Gastrocnemius medialis (tissue), 4 donors: ENCODE measurements at regions not wholly inside any gene's neighbourhood (a gene's known extent, or its start where the extent isn't known, plus 50 kb on each side); places are given as distances from the start of the nearest gene placed in this dataset.

ENCODE experiments used
- ATAC-seq, 2 donors: fragments of 150-250 bp; one replicate each; pipeline ENCODE4 v1.9.1; 2016
- DNase-seq, 2 donors: peaks; one replicate each; pipeline ENCODE4 v3.0.0-alpha.2; 2019
- H3K27ac ChIP-seq, 4 donors: fragments of 200-600 bp; sonication (generic); 1 replicate in 1 of 4; 2 replicates in 3 of 4; pipeline ENCODE4 v1.5.1; 2016 to 2018; ENCODE audit warnings: mild to moderate bottlenecking in 2 of 4, moderate library complexity in 1 of 4
- H3K27me3 ChIP-seq, 3 donors: fragments of 200-600 bp; sonication (generic) in 2 of 3; 1 replicate in 1 of 3; 2 replicates in 2 of 3; pipeline versions ENCODE4 v1.5.1 to v1.6.0; 2016 to 2019; ENCODE audit warnings: mild to moderate bottlenecking in 1 of 3, moderate library complexity in 1 of 3
- H3K36me3 ChIP-seq, 2 donors: fragments of 200-600 bp; sonication (generic) in 1 of 2; one replicate each; pipeline ENCODE4 v1.5.1; 2017 to 2018
- H3K4me1 ChIP-seq, 2 donors: fragments of 200-600 bp; sonication (generic) in 1 of 2; one replicate each; pipeline ENCODE4 v1.5.1; 2016 to 2017; ENCODE audit warnings: mild to moderate bottlenecking in 2 of 2
- H3K4me3 ChIP-seq, 4 donors: fragments of 200-600 bp; sonication (generic) in 3 of 4; 1 replicate in 1 of 4; 2 replicates in 3 of 4; pipeline ENCODE4 v1.5.1; 2016 to 2019; ENCODE audit warnings: mild to moderate bottlenecking in 2 of 4
- H3K9me3 ChIP-seq, 3 donors: fragments of 200-600 bp; sonication (generic) in 2 of 3; 1 replicate in 1 of 3; 2 replicates in 2 of 3; pipeline ENCODE4 v1.5.1; 2016 to 2019
- CTCF ChIP-seq, 5 experiments: fragments of 450-650 bp in 3 of 5; fragments of 200-600 bp in 2 of 5; sonication (generic) in 2 of 5; IDR thresholded peaks in 4 of 5; conservative IDR thresholded peaks in 1 of 5; 1 replicate in 4 of 5; 2 replicates in 1 of 5; pipeline ENCODE4 v1.5.1; 2016 to 2019; ENCODE audit warnings: antibody characterized with exemption in 5 of 5, mild to moderate bottlenecking in 3 of 5, moderate library complexity in 3 of 5
- POLR2A ChIP-seq, 2 donors: fragments of 450-650 bp; IDR thresholded peaks; one replicate each; pipeline ENCODE4 v1.6.1; 2017; ENCODE audit warnings: antibody characterized with exemption in 2 of 2, mild to moderate bottlenecking in 2 of 2, moderate library complexity in 2 of 2
- in situ Hi-C, 4 donors: fragments of 200-750 bp; cut with MboI; loops; one replicate each; pipeline versions ENCODE4 v1.15.0 to v1.8.0; 2017; ENCODE audit warnings: low sequenced_read_pairs in 4 of 4
- intact Hi-C: fragments of 100-400 bp; cut with DNase I; formaldehyde crosslinking; loops from one replicate; pipeline ENCODE4 v1.15.1; 2023; ENCODE audit warnings: low total_unique reads

- no peaks in the 10 kb centered on the region for H3K36me3 ChIP-seq
- no peak for ATAC-seq
- no peak for DNase-seq
- intact Hi-C loops, result no loop called here
- in situ Hi-C loops, result no loop called here
- H3K27me3 ChIP-seq, result no peaks in the 10 kb centered on the region
- no peak overlapping the region for H3K4me3 ChIP-seq
- no peaks in the 10 kb centered on the region for H3K9me3 ChIP-seq
- no peaks in the 10 kb centered on the region for H3K4me1 ChIP-seq
- TF ChIP-seq CTCF (IDR thresholded peaks at IDR 0.05 in 4 of 5, conservative IDR thresholded peaks at IDR 0.05 in 1 of 5), result no peak
- TF ChIP-seq POLR2A (IDR thresholded peaks at IDR 0.05), result no peak
- H3K27ac ChIP-seq, result no peak overlapping the region
These were observed 1019.4 kb upstream of the CDH2 start for GRCh38 chr18:29196307-29196706.

DNA sequence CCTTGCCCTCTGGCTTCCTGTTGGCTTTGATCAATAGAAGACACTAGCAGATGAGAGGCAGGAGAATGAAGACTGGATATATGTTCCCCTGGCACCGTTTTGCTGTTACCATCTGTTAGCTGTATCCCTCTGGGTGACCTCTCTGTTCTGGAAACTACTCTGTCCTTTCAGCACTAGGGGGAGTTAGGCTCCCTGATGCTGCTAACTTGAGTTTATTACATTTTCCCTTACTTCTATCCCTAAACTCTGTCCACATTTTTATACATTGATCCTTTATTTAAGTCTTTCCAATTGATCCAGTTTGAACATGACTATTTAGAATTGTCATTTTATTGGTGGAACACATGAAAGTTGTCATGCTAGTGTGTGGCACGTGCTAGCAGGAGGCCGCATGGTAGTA, 1014.3 kb upstream of the CDH2 start:
- no peaks in the 10 kb centered on the region for H3K27me3 ChIP-seq
- no peaks in the 10 kb centered on the region for H3K9me3 ChIP-seq
- no peak overlapping the region for H3K4me3 ChIP-seq
- intact Hi-C loops, result no loop called here
- H3K27ac ChIP-seq, result no peak overlapping the region
- no peak for ATAC-seq
- in situ Hi-C loops, result no loop called here
- no peaks in the 10 kb centered on the region for H3K4me1 ChIP-seq
- TF ChIP-seq POLR2A (IDR thresholded peaks at IDR 0.05), result no peak
- TF ChIP-seq CTCF (IDR thresholded peaks at IDR 0.05 in 4 of 5, conservative IDR thresholded peaks at IDR 0.05 in 1 of 5), result no peak
- DNase-seq, result no peak
- H3K36me3 ChIP-seq, result no peaks in the 10 kb centered on the region

- intact Hi-C loops, result no loop called here
- no peak for DNase-seq
- H3K27me3 ChIP-seq, result no peaks in the 10 kb centered on the region
These were observed 1011.8 kb upstream of the CDH2 start for GRCh38 chr18:29188760-29189159.

GRCh38 chr18:29185801-29186200, 1008.9 kb upstream of the CDH2 start:
- no peak overlapping the region for H3K27ac ChIP-seq
- no peak for ATAC-seq
- in situ Hi-C loops, result no loop called here

More at GRCh38 chr18:29188760-29189159, 1011.8 kb upstream of the CDH2 start:
- no peaks in the 10 kb centered on the region for H3K4me1 ChIP-seq
- no peak overlapping the region for H3K27ac ChIP-seq
- no peak for TF ChIP-seq CTCF (IDR thresholded peaks at IDR 0.05 in 4 of 5, conservative IDR thresholded peaks at IDR 0.05 in 1 of 5)
- TF ChIP-seq POLR2A (IDR thresholded peaks at IDR 0.05), result no peak
- H3K36me3 ChIP-seq, result no peaks in the 10 kb centered on the region
- H3K4me3 ChIP-seq, result no peak overlapping the region
- ATAC-seq, result no peak
- no peaks in the 10 kb centered on the region for H3K9me3 ChIP-seq
- in situ Hi-C loops, result no loop called here

More at GRCh38 chr18:29185801-29186200, 1008.9 kb upstream of the CDH2 start:
- TF ChIP-seq CTCF (IDR thresholded peaks at IDR 0.05 in 4 of 5, conservative IDR thresholded peaks at IDR 0.05 in 1 of 5) (no peak), POLR2A (IDR thresholded peaks at IDR 0.05) (no peak)
- H3K27me3 ChIP-seq, result no peaks in the 10 kb centered on the region
- DNase-seq, result no peak
- H3K4me3 ChIP-seq, result no peak overlapping the region
- H3K9me3 ChIP-seq, result no peaks in the 10 kb centered on the region
- H3K36me3 ChIP-seq, result no peaks in the 10 kb centered on the region
- intact Hi-C loops, result no loop called here
- H3K4me1 ChIP-seq, result no peaks in the 10 kb centered on the region
